ENCODE measurements at regions not wholly inside any gene's neighbourhood (a gene's known extent, or its start where the extent isn't known, plus 50 kb on each side); places are given as distances from the start of the nearest gene placed in this dataset.
"Not testable (repeated sequence)": the region's sequence is repeated elsewhere in the genome, so short reads cannot be mapped to it uniquely, and the experiment has no call there.

DNA sequence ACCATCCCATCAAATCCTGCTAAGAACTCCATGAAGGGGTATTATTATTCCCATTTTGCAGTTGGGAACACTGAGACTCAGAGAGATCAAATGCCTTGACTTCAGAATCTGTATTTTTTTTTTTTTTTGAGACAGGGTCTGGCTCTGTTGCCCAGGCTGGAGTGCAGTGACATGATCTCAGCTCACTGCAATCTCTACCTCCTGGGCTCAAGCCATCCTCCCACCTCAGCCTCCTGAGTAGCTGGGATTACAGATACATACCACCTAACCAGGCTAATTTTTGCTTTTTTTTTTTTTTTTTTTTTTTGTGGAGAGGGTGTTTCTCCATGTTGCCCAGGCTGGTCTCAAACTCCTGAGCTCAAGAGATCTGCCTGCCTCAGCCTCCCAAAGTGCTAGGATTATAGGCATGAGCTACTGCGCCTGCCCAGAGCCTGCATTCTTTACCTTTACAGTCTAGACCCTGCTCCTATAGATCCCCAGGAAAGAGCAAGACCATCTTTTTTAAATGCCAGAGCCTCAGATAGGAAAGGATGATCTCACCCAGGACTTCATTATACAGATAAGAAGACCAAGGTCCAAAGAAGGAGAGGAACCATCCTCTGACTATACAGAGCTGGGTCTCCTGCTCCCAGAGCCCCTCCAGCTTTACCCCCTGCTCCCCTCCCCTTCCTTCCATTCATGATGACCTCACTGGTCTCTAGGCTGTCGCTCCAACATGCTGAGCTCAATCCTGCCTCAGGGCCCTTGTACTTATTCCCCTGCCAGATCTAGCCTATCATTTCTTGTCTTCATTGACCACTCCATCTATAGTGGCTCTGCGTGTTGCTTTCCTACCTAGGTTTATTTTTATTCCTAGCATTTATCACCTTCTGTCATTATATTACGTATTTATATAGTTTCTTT lies 138.6 kb downstream of the CEBPB start:
- no peak for DNase-seq (ENCODE audit: low read depth in 3 of 3)

GRCh38 chr20:50329981-50330503 lies 139.4 kb downstream of the CEBPB start:
- no peak for DNase-seq (ENCODE audit: low read depth in 3 of 3)

DNA sequence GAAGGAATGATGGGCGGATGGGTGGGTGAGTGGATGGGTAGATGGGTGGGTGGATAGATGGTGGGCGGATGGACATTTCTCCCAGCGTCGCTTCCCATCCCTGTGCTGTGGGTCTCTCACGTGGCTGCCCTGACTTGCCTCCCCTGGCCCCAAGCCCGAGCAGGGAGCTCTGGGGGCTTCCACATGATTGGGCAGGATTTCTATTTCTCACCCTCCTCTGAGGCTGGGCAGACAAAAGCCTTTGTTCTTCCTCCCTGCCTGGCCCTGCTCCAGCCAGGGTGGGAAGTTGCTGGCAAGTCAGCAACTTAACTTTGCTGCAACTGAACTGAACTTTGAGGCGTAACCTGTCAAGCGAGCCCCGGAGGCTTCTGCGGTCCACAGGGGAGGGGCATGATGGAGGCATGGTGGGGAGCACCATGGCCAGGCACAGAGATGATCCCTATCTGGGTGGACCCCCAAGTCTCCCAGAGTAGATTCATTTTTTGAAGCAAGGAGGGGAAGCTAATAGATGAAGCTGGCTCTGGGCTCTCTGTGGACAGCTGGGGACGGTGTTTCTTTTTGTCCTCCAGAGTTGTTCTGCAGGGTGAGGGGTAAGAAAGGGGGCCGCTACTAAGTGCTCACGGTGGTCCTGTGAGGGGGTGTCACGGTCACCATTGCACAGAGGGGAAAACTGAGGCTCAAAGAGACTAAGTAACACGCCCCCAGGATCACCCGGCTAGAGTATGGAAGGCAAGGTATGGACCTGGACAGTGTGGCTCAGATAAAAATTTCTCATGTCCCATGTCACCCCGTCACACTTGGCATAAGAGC lies 140.1 kb downstream of the CEBPB start:
- no peak for DNase-seq (ENCODE audit: low read depth in 3 of 3)

DNA sequence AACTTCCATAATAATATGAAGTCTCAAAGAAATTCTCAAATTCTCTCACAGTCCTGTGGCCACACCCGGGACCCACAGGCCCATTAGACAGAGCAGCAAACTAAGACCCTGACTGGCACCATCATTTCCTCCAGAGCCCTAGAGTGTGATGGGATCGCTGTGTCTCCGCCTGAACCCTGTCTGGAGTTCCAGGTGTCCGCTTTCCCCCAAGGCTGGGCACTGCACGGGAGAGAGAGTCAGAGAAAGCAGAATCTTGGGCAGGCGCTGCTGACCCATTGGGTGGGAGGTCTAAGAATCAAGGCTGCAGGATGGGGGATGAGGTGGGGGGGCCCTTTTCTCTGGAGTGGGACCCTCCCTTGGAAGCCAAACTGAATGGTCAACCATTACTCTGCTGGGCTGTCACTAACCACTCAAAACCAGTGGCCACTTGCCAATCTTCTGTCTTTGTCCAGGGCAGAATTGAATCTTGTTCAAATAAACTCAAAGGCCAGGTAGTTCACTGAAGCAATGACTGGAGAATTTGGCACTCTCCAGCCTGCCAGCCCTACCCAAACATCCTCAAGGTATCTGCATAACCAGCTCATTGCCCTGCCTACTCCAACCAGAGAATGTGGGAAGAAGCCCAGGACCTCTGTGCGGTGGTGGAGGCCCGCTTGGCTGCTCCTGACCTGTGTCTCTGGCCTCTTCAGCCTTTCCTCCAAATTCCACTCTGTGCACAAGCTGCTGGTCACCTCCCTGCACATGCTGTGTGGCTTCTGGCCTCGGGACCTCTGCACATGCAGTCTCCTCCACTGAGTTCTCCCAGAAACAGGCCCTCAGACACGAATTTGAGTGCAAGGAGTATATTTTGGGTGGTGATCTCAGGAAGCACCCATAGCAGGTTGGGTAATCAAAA lies 141.1 kb downstream of the CEBPB start:
- no peak for DNase-seq (ENCODE audit: low read depth in 3 of 3)

- no peak for DNase-seq (ENCODE audit: low read depth in 3 of 3)
Measured at GRCh38 chr20:50332491-50332980, 141.9 kb downstream of the CEBPB start.

DNA sequence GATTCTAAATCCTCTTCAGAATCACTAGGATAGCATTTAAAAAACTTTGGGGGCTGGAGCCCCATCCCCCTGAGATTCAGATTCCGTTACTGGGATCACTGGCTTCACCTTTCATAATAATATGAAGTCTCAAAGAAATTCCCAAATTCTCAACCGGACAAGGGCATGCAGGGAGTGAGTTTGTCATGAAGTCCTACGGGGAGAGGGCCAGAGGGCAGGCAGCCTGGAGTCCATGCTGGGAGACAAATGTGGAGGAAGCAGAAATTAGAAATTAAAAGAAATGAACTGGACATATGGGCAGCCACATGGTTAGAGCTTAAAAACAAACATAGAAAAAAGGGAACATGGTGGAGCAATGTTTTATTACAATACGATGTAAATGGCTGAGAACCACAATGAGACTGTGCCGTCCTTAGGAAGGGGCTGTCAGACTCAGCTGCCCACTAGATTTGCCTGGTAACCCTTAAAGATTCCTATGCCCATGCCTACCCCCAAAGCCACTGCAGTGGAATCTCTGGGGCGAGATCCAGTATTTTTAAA lies 142.6 kb downstream of the CEBPB start:
- DNase-seq (ENCODE audit: low read depth in 3 of 3), result no peak

- no peak for DNase-seq (ENCODE audit: low read depth in 3 of 3)
Measured at GRCh38 chr20:50333812-50334211, 143.2 kb downstream of the CEBPB start.

DNA sequence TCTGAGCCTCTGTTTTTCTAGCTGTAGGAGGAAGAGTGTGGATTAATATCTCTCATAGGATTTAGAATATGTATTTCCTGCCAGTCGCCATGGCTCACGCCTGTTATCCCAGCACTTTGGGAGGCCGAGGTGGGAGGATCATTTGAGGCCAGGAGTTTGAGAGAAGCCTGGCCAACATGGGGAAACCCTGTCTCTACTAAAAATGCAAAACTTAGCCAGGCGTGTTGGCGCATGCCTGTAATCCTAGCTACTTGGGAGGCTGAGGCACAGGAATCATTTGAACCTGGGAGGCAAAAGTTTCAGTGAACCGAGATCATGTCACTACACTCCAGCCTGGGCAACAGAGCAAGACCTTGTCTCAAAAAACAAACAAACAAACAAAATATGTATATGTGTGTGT lies 143.9 kb downstream of the CEBPB start:
- not testable (repeated sequence) for DNase-seq (ENCODE audit: low read depth in 3 of 3)

- DNase-seq (ENCODE audit: low read depth in 3 of 3), result no peak
Measured at GRCh38 chr20:50335105-50335504, 144.5 kb downstream of the CEBPB start.

GRCh38 chr20:50335866-50336265 lies 145.2 kb downstream of the CEBPB start:
- no peak for DNase-seq (ENCODE audit: low read depth in 3 of 3)

DNA sequence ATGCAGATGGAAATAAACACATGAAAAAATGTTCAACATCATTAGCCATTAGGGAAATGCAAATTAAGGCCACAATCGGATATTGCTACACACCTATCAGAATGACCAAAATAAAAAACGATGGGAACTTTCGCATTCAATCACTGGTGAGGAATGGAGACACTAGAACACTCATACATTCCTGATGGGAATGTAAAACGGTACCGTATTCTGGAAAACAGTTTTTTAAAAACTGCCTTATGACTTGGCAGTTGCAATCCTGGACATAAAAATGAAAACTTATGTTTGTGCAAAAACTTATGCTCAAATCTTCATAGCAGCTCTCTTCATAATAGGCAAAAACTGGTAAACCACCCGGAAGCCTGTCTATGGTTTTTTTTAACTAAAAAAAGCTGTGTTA lies 146.0 kb downstream of the CEBPB start:
- DNase-seq (ENCODE audit: low read depth in 3 of 3), result no peak

DNA sequence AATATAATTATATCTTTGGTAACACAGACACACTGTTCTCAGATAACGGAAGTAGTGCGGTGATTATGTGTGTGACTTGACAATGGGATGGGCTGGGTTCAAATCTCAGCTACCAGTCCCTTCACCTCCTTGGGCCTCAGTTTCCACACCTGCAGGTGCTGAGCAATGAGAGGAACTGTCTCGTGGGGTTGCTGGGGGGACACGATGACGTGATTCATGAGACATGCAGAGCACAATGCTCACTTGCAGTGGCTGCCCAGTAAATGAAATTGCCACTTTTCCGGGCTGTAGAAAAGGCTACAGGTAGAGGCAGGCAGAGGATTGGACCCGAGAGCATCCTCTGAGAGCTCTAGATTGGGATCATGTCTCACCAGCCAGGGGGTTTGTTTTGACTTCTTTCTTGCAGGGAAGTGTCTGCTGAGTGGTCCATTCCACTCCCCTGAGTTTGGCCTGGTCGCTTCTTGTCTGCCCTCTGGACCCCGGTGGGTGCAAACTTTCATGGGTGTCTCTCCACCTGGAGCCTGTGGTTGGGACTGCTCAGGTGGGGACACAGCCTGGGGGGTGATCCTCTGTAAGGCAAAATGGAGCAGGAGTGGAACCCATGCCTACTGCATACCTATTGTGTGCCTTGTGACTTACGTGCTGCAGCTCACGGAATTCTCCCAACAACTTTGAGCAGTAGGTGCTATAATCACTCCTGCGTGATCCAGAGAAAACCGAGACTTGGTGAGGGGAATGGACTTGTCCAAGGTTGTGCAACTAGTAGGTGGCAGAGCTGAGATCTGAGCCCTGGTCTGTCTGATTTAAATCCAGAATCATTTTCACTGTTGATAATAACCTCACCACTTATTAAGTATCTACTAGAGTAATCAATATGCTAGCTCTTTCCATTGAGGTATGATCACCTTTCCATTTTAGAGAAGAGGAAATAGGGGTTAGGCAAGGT lies 147.2 kb downstream of the CEBPB start:
- DNase-seq (ENCODE audit: low read depth in 3 of 3), result no peak

GRCh38 chr20:50338479-50339391 lies 148.1 kb downstream of the CEBPB start:
- peak; percentile 46 to 77 (median 66) for DNase-seq (ENCODE audit: low read depth in 3 of 3)

DNA sequence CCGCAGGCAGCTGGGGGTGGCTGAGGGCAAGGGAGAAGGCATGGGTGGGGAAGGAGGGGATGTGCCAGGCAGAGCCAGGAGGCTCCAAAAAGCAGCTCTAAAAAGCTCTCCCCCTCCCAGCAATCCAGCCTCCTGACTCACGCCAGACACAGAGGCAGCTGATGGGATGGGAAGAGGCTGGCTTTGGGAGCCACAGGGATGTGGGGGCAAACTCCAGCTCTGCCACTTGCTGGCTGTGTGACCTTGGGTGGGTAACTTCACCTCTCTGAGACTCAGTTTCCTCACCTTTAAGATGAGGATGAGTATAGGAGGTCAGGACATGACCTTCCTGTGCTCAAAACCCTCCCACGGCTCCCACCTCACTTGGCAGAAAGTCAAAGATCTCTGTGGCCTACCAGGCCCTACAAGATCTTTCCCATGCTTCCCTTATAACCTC lies 148.9 kb downstream of the CEBPB start:
- DNase-seq (ENCODE audit: low read depth in 3 of 3), result no peak

DNA sequence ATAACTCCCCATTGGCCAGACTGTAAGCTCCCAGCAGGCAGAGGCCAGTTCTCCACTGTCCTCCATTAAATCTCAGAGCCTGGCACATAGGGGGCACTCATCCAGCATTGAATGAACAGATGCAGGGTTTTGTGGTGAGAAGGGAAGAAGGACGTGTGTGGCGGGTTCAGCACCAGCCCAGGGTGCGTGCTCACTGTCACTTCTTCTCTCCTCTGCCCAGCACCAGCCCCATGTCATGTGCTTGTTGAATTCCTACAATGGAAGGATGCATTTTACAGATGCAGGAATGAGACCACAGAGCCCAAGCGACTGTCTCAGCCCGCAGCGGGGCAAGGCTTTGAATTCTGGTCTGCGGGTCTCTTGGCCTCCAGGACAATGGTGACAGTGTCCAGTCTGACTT lies 149.9 kb downstream of the CEBPB start:
- no peak for DNase-seq (ENCODE audit: low read depth in 3 of 3)

GRCh38 chr20:50341050-50341449 lies 150.4 kb downstream of the CEBPB start:
- DNase-seq (ENCODE audit: low read depth in 3 of 3), result no peak

DNA sequence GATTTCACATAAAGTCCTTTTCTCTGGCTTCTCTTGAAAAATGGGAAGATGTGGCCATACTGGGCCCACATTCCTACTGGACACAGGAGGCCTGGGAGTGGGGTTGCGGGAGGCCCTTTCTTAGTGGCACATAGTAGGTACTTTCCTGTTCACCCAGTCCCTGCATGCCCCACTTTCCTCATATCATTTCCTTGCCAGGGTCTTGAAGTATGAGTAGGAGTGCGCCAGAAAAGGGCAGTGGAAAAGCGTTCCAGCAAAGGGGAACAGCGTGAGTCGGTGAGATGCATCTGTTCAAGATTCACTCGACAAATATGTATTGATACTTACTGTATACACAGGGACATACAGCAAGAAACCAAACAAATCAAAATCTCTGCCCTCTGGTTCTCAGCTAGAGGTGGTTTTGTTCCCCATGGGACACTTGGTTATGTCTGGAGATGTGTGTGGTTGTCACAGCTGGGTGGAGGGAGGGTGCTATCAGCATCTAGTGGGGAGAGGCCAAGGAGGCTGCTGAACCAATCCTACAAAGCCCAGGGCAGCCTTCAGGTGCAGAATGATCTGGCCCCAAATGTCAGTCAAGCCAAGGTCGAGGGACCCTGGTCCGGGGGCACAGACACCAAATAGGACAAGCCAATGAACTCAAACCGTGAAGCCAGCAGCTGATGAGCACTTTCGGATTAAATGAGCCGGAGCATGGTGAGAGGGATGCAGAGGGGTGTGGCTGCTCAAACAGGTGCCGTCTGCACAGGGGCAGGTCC lies 151.4 kb downstream of the CEBPB start:
- DNase-seq (ENCODE audit: low read depth in 3 of 3), result no peak

DNA sequence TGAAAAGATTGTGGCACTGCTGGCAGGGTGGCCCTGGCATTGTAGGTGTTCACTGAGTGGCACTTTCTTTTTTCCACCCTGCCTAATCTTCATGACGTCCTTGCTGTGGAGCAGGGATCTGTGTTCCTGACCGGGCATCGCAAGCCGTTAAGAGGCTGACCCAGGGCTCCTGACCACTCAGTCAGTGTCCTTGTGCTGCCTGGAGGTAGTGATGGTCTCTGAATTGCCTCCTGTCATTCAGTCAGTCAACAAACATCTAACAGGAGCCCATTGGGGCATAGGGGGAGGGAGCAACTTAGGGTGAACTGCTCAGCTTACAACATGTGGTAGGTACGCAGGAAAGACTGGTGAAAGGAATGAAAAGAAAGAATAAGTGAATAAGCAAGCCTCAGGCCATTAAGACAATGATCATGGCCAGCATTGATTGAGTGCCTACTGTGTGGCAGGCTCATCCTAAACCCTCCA lies 152.0 kb downstream of the CEBPB start:
- DNase-seq (ENCODE audit: low read depth in 3 of 3), result no peak
